H9 (cell line): ENCODE measurements at regions not wholly inside any gene's neighbourhood (a gene's known extent, or its start where the extent isn't known, plus 50 kb on each side); places are given as distances from the start of the nearest gene placed in this dataset.

Experiments used
- DNase-seq: peaks from one replicate; pipeline ENCODE4 v3.0.0-alpha.2; 2017
- H2AFZ ChIP-seq: one replicate; pipeline ENCODE4 v1.6.1; 2013; ENCODE audit warnings: mild to moderate bottlenecking, low read length, control low read depth, moderate library complexity
- H2AK5ac ChIP-seq: 2 replicates; pipeline ENCODE4 v1.6.1; 2013; ENCODE audit warnings: low read length, control low read depth, mixed read lengths; ENCODE audit not compliant: insufficient read length
- H2BK120ac ChIP-seq: one replicate; pipeline ENCODE4 v1.6.1; 2013; ENCODE audit warnings: low read depth, mild to moderate bottlenecking, low read length, control low read depth, inconsistent platforms; ENCODE audit not compliant: poor library complexity, severe bottlenecking
- H2BK12ac ChIP-seq: 2 replicates; pipeline ENCODE4 v1.6.1; 2013; ENCODE audit warnings: low read length, control low read depth, mixed read lengths, low read depth; ENCODE audit not compliant: insufficient read length
- H2BK15ac ChIP-seq: 2 replicates; pipeline ENCODE4 v1.6.1; 2013; ENCODE audit warnings: low read depth, low read length, control low read depth
- H2BK20ac ChIP-seq: one replicate; pipeline ENCODE4 v1.6.1; 2013; ENCODE audit warnings: low read depth, mild to moderate bottlenecking, low read length, control low read depth, inconsistent platforms; ENCODE audit not compliant: poor library complexity, severe bottlenecking
- H2BK5ac ChIP-seq: 2 replicates; pipeline ENCODE4 v1.6.1; 2013; ENCODE audit warnings: low read length, control low read depth, mixed read lengths; ENCODE audit not compliant: insufficient read length
- H3K14ac ChIP-seq: 2 replicates; pipeline ENCODE4 v1.6.1; 2013; ENCODE audit warnings: low read length, control low read depth; ENCODE audit not compliant: insufficient read depth
- H3K18ac ChIP-seq: 2 replicates; pipeline ENCODE4 v1.6.1; 2013; ENCODE audit warnings: low read depth, mild to moderate bottlenecking, mixed read lengths, low read length, control low read depth; ENCODE audit not compliant: insufficient read length
- H3K23ac ChIP-seq: 2 replicates; pipeline ENCODE4 v1.6.1; 2013; ENCODE audit warnings: low read length, control low read depth, mixed read lengths, low read depth; ENCODE audit not compliant: insufficient read length
- H3K23me2 ChIP-seq: 2 replicates; pipeline ENCODE4 v1.6.1; 2013; ENCODE audit warnings: low read depth, mild to moderate bottlenecking, mixed read lengths, low read length, control low read depth; ENCODE audit not compliant: insufficient read length, poor library complexity, severe bottlenecking
- H3K27ac ChIP-seq: 2 replicates; pipeline ENCODE4 v1.5.1; 2013; ENCODE audit warnings: low read length, control low read depth, mixed read lengths, low read depth; ENCODE audit not compliant: insufficient read length
- H3K27me3 ChIP-seq: 2 replicates; pipeline ENCODE4 v1.6.1; 2013; ENCODE audit warnings: low read length, control low read depth, inconsistent platforms; ENCODE audit not compliant: insufficient read depth
- H3K4ac ChIP-seq: 2 replicates; pipeline ENCODE4 v1.6.1; 2013; ENCODE audit warnings: low read depth, mild to moderate bottlenecking, control low read depth, inconsistent platforms, low read length, moderate library complexity
- H3K4me1 ChIP-seq: 2 replicates; pipeline ENCODE4 v1.6.1; 2013; ENCODE audit warnings: low read length, control low read depth, inconsistent platforms; ENCODE audit not compliant: insufficient read depth
- H3K4me2 ChIP-seq: 2 replicates; pipeline ENCODE4 v1.6.1; 2013; ENCODE audit warnings: low read length, control low read depth, mixed read lengths; ENCODE audit not compliant: insufficient read length, insufficient read depth
- H3K56ac ChIP-seq: 2 replicates; pipeline ENCODE4 v1.6.1; 2013; ENCODE audit warnings: low read depth, mild to moderate bottlenecking, mixed read lengths, low read length, control low read depth; ENCODE audit not compliant: insufficient read length
- H3K79me1 ChIP-seq: 2 replicates; pipeline ENCODE4 v1.6.1; 2013; ENCODE audit warnings: low read depth, mild to moderate bottlenecking, moderate library complexity, low read length, control low read depth, inconsistent platforms; ENCODE audit not compliant: insufficient read depth, poor library complexity, severe bottlenecking
- H3K79me2 ChIP-seq: 2 replicates; pipeline ENCODE4 v1.6.1; 2013; ENCODE audit warnings: low read length, control low read depth, inconsistent platforms; ENCODE audit not compliant: insufficient read depth
- H3K9ac ChIP-seq: 2 replicates; pipeline ENCODE4 v1.6.1; 2013; ENCODE audit warnings: low read length, control low read depth, mixed read lengths; ENCODE audit not compliant: insufficient read length; ENCODE audit errors: extremely low read depth
- H3K9me3 ChIP-seq: one replicate; pipeline ENCODE4 v1.6.1; 2013; ENCODE audit warnings: low read depth, low read length, inconsistent platforms; ENCODE audit not compliant: control insufficient read depth
- H3T11ph ChIP-seq: one replicate; pipeline ENCODE4 v1.6.1; 2013; ENCODE audit warnings: mild to moderate bottlenecking, low read length, control low read depth, inconsistent platforms
- H4K20me1 ChIP-seq: one replicate; pipeline ENCODE4 v1.6.1; 2013; ENCODE audit not compliant: control insufficient read depth, insufficient read length, insufficient read depth
- H4K5ac ChIP-seq: 2 replicates; pipeline ENCODE4 v1.6.1; 2013; ENCODE audit warnings: low read depth, mild to moderate bottlenecking, mixed read lengths, low read length, control low read depth; ENCODE audit not compliant: insufficient read length
- H4K8ac ChIP-seq: replicated peaks from 2 replicates; pipeline ENCODE4 v1.6.1; 2013; ENCODE audit warnings: low read length, control low read depth, mixed read lengths, low read depth; ENCODE audit not compliant: insufficient read length
- H4K91ac ChIP-seq: 2 replicates; pipeline ENCODE4 v1.6.1; 2013; ENCODE audit warnings: low read depth, mild to moderate bottlenecking, moderate library complexity, mixed read lengths, low read length, control low read depth; ENCODE audit not compliant: insufficient read length
- H3K27ac Mint-ChIP-seq, 3 experiments: 2 replicates in 2 of 3; 3 replicates in 1 of 3; pipeline ENCODE4 v1.8.0; 2020 to 2021; ENCODE audit warnings: mixed read lengths in 3 of 3, mild to moderate bottlenecking in 1 of 3, moderate library complexity in 1 of 3
- H3K27me3 Mint-ChIP-seq: 2 replicates; pipeline ENCODE4 v1.8.0; 2021; ENCODE audit warnings: low read depth, mild to moderate bottlenecking, moderate library complexity, mixed read lengths
- H3K36me3 Mint-ChIP-seq, 3 experiments: 2 replicates in 2 of 3; 3 replicates in 1 of 3; pipeline ENCODE4 v1.8.0; 2020 to 2021; ENCODE audit warnings: low read depth in 3 of 3, mixed read lengths in 3 of 3; ENCODE audit not compliant: insufficient read depth in 1 of 3
- H3K4me1 Mint-ChIP-seq, 2 experiments: 2 replicates each; pipeline ENCODE4 v1.8.0; 2020; ENCODE audit warnings: mixed read lengths in 2 of 2
- H3K4me3 Mint-ChIP-seq, 2 experiments: 2 replicates in 1 of 2; 3 replicates in 1 of 2; pipeline ENCODE4 v1.8.0; 2020 to 2021; ENCODE audit warnings: mild to moderate bottlenecking in 2 of 2, mixed read lengths in 2 of 2, moderate library complexity in 1 of 2
- H3K9me3 Mint-ChIP-seq, 2 experiments: 2 replicates in 1 of 2; 3 replicates in 1 of 2; pipeline ENCODE4 v1.8.0; 2020; ENCODE audit warnings: mild to moderate bottlenecking in 2 of 2, mixed read lengths in 2 of 2, moderate library complexity in 1 of 2
- CTCF ChIP-seq: fragments of 200-600 bp; sonication (generic); conservative IDR thresholded peaks from 3 replicates; pipeline ENCODE4 v1.8.0; 2021; ENCODE audit warnings: antibody characterized with exemption, mild to moderate bottlenecking
- WGBS: extraction: QIAGEN DNeasy Blood & Tissue Kit; methylation state at CpG from one replicate; pipeline ENCODE4 v1.1.7; 2013; ENCODE audit warnings: missing lambda C conversion rate, low lambda C conversion rate, mixed read lengths; ENCODE audit not compliant: insufficient read length; ENCODE audit errors: extremely low coverage; 5-methylcytosine and 5-hydroxymethylcytosine counted together

- no peak overlapping the region for H3T11ph ChIP-seq
- H2BK5ac ChIP-seq: no peak overlapping the region
- no peak overlapping the region for H3K4me2 ChIP-seq
- no peak overlapping the region; a peak in 1 of 7 replicates for H3K27ac Mint-ChIP-seq
- H3K23me2 ChIP-seq: no peaks in the 10 kb centered on the region
- H4K20me1 ChIP-seq: no peaks in the 10 kb centered on the region
- H2BK120ac ChIP-seq: no peak overlapping the region
- no peak overlapping the region for H3K9ac ChIP-seq
- H3K4ac ChIP-seq: no peak overlapping the region
- no peaks in the 10 kb centered on the region for H3K36me3 Mint-ChIP-seq
- H4K8ac ChIP-seq: no peak overlapping the region
- no peak overlapping the region for H2BK12ac ChIP-seq
- H3K23ac ChIP-seq: no peak overlapping the region
- no peak overlapping the region for H3K14ac ChIP-seq
- no peak overlapping the region for H2BK20ac ChIP-seq
- H2AK5ac ChIP-seq: no peak overlapping the region
- peaks cover 9 to 10% of the 10 kb centered on the region in 2 experiments for H3K4me1 Mint-ChIP-seq
- H3K4me3 Mint-ChIP-seq: no peak overlapping the region
- H4K5ac ChIP-seq: no peak overlapping the region
- no peaks in the 10 kb centered on the region for H3K27me3 ChIP-seq
- H4K91ac ChIP-seq: no peak overlapping the region
- no peaks in the 10 kb centered on the region for H3K4me1 ChIP-seq
- H3K9me3 ChIP-seq: no peaks in the 10 kb centered on the region
- no peak for DNase-seq
- H2AFZ ChIP-seq: no peak overlapping the region
- no peak overlapping the region for H3K56ac ChIP-seq
- H3K79me2 ChIP-seq: no peaks in the 10 kb centered on the region
- no peak for TF ChIP-seq CTCF
- WGBS: no CpG with 5 or more reads among the region's 2 CpGs
- no peaks in the 10 kb centered on the region for H3K27me3 Mint-ChIP-seq
- no peak overlapping the region for H3K18ac ChIP-seq
- no peak overlapping the region for H2BK15ac ChIP-seq
- H3K79me1 ChIP-seq: no peaks in the 10 kb centered on the region
- no peak overlapping the region for H3K27ac ChIP-seq
- no peaks in the 10 kb centered on the region for H3K9me3 Mint-ChIP-seq
Measured at GRCh38 chr7:82562716-82563404, 119.3 kb upstream of the CACNA2D1 start.
